Natural killer cell treated with Interleukin-12 subunit alpha and Interleukin-12 subunit beta and Interleukin-15 and Interleukin-18, amount 100 ng/mL, for 72 hours (primary cell): ENCODE measurements at regions not wholly inside any gene's neighbourhood (a gene's known extent, or its start where the extent isn't known, plus 50 kb on each side); places are given as distances from the start of the nearest gene placed in this dataset.

Source experiments
- ATAC-seq, 2 donors: fragments of 150-1000 bp; cut with Tn5 transposase in 1 of 2; sonication (Bioruptor Pico), chemical (Tn5 transposase) in 1 of 2; 2 replicates each; pipeline ENCODE4 v1.10.0; 2021
- DNase-seq: peaks from one replicate; pipeline ENCODE4 v3.0.0; 2022; ENCODE audit warnings: low spot score
- H3K27ac Mint-ChIP-seq, 2 donors: 1 replicate in 1 of 2; 2 replicates in 1 of 2; pipeline ENCODE4 v1.8.0; 2022; ENCODE audit warnings: mixed read lengths in 2 of 2, mild to moderate bottlenecking in 1 of 2, moderate library complexity in 1 of 2
- H3K27me3 Mint-ChIP-seq, 2 donors: 1 replicate in 1 of 2; 2 replicates in 1 of 2; pipeline ENCODE4 v1.8.0; 2022; ENCODE audit warnings: mixed read lengths in 2 of 2
- H3K36me3 Mint-ChIP-seq: one replicate; pipeline ENCODE4 v1.8.0; 2022; ENCODE audit warnings: mixed read lengths
- H3K4me1 Mint-ChIP-seq, 2 donors: 1 replicate in 1 of 2; 2 replicates in 1 of 2; pipeline ENCODE4 v1.8.0; 2022; ENCODE audit warnings: low read depth in 2 of 2, mixed read lengths in 2 of 2, mild to moderate bottlenecking in 1 of 2
- H3K4me3 Mint-ChIP-seq: one replicate; pipeline ENCODE4 v1.8.0; 2022; ENCODE audit warnings: mixed read lengths
- H3K9me3 Mint-ChIP-seq: 2 replicates; pipeline ENCODE4 v1.8.0; 2022; ENCODE audit warnings: mixed read lengths

GRCh38 chrX:88378406-88378805, 368.6 kb upstream of the CPXCR1 start:
- ATAC-seq, result no peak
- H3K4me3 Mint-ChIP-seq, result no peak overlapping the region
- no peak overlapping the region for H3K27ac Mint-ChIP-seq
- H3K4me1 Mint-ChIP-seq, result no peaks in the 10 kb centered on the region
- no peaks in the 10 kb centered on the region for H3K36me3 Mint-ChIP-seq
- no peaks in the 10 kb centered on the region for H3K27me3 Mint-ChIP-seq
- peaks cover 4% of the 10 kb centered on the region for H3K9me3 Mint-ChIP-seq
- DNase-seq, result no peak

- DNase-seq (no peak), ATAC-seq (no peak)
- H3K9me3 Mint-ChIP-seq, result no peaks in the 10 kb centered on the region
- no peaks in the 10 kb centered on the region for H3K4me1 Mint-ChIP-seq
- H3K36me3 Mint-ChIP-seq, result no peaks in the 10 kb centered on the region
- H3K27me3 Mint-ChIP-seq, result no peaks in the 10 kb centered on the region
- H3K27ac Mint-ChIP-seq, result no peak overlapping the region
- no peak overlapping the region for H3K4me3 Mint-ChIP-seq
These were observed 349.5 kb upstream of the CPXCR1 start for GRCh38 chrX:88397551-88397950.

DNA sequence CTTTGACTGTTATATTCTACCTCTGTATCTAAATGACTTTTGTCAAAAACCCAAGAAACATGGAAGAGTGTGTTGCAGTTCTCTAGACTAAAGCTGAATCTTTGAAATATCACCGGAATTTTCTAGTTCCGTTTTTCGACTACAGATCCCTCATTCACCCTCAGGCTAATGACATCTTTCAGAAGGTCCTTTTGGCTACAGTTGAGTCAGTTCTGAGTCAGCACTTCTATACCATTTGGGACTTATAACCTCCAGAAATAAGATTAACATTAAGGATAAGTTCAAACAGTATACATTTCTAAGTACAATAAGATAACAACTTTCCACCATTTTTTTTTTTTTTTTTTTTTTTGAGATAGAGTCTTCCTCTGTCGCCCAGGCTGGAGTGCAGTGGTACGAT, 331.0 kb upstream of the CPXCR1 start:
- H3K36me3 Mint-ChIP-seq, result no peaks in the 10 kb centered on the region
- DNase-seq, result no peak
- H3K27me3 Mint-ChIP-seq, result no peaks in the 10 kb centered on the region
- no peak overlapping the region for H3K4me3 Mint-ChIP-seq
- H3K4me1 Mint-ChIP-seq, result no peaks in the 10 kb centered on the region
- no peak overlapping the region for H3K27ac Mint-ChIP-seq
- no peak for ATAC-seq
- H3K9me3 Mint-ChIP-seq, result peaks cover 4% of the 10 kb centered on the region

DNA sequence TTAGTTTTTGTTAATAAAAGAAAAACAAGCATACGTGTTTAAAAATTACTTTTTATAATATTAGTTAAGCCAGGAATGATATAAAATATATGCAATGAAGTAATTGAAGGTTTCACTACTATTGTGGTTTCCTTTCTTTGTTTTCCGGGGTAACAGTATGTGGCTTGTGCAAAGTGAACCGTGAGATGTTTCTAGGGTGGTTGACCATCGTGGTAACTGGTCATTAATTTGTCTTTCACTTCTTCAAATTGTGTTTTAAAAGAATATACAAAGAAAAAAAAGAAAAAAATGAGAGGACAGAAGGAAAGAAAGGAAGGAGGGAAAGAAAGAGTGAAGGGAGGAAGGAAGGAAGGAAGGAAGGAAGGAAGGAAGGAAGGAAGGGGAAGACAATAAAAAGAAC, 330.1 kb upstream of the CPXCR1 start:
- ATAC-seq (no peak), DNase-seq (no peak)
- H3K27ac Mint-ChIP-seq, result no peak overlapping the region
- no peaks in the 10 kb centered on the region for H3K4me1 Mint-ChIP-seq
- no peaks in the 10 kb centered on the region for H3K27me3 Mint-ChIP-seq
- peaks cover 4% of the 10 kb centered on the region for H3K9me3 Mint-ChIP-seq
- no peak overlapping the region for H3K4me3 Mint-ChIP-seq
- H3K36me3 Mint-ChIP-seq, result no peaks in the 10 kb centered on the region

- no peaks in the 10 kb centered on the region for H3K27me3 Mint-ChIP-seq
- no peaks in the 10 kb centered on the region for H3K36me3 Mint-ChIP-seq
- ATAC-seq, result no peak
- H3K4me3 Mint-ChIP-seq, result no peak overlapping the region
- no peak overlapping the region for H3K27ac Mint-ChIP-seq
- H3K4me1 Mint-ChIP-seq, result no peaks in the 10 kb centered on the region
- DNase-seq, result no peak
- no peaks in the 10 kb centered on the region for H3K9me3 Mint-ChIP-seq
These were observed 323.0 kb upstream of the CPXCR1 start for GRCh38 chrX:88424071-88424470.

DNA sequence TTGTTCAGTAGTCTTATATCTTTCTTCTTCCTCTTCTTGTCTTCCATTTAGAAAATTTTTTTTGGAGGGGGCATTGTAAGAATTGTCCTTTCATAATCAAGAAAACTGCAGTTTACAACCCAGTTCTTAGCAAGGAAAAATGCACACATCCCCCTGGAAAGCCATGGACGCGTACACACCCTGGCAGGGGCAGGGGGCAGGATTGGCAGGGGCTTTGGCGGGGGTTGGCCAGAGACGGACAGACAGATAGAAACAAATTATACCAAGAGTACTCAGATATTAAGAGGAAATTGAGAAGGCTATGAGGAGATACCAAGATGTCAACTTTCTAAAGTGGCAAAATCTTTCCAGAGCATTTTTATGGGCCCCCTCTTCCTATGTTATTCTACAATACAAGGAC, 322.5 kb upstream of the CPXCR1 start:
- Mint-ChIP-seq H3K27me3 (no peaks in the 10 kb centered on the region), H3K27ac (no peak overlapping the region), H3K9me3 (no peaks in the 10 kb centered on the region), H3K4me1 (no peaks in the 10 kb centered on the region), H3K36me3 (no peaks in the 10 kb centered on the region), H3K4me3 (no peak overlapping the region)
- no peak for ATAC-seq
- no peak for DNase-seq

DNA sequence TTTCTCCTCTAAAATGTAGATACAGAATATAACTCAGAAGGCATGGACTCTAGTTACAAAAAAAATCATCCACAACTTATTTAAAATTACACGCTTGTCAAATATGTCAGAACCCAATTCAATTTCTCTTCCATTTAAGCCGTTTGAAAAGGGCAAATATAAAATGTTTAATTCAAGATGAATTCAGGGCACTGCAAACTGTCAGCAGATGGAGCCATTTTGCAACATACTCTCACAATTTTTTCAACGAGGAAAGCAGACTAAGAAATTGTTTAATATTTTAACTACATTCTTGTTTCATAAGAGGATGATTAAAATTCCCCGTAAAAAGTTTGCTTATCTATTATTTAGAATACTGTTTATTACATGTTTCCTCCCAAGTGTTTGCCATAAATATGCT, 321.3 kb upstream of the CPXCR1 start:
- H3K4me3 Mint-ChIP-seq, result no peak overlapping the region
- DNase-seq, result no peak
- ATAC-seq, result no peak
- no peaks in the 10 kb centered on the region for H3K9me3 Mint-ChIP-seq
- H3K36me3 Mint-ChIP-seq, result no peaks in the 10 kb centered on the region
- no peaks in the 10 kb centered on the region for H3K27me3 Mint-ChIP-seq
- H3K4me1 Mint-ChIP-seq, result no peaks in the 10 kb centered on the region
- H3K27ac Mint-ChIP-seq, result no peak overlapping the region

DNA sequence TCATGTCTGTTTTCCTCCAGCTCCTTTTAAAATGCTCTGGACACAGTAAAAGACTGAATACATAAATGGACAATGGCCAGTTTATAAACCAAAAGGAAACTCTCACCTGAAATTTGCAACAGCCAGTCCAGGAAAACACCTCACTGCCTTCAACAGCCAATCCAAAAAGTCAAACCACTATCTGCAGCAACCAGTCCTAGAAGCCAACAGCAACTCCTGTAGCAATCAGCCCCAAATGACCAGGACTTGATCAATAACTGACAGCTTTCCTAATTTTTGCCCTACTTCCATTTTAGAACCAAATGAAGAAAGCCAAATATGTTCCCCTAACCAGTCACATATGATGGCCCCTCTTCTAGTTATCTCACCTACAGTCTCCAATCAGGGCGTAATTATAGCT, 309.5 kb upstream of the CPXCR1 start:
- Mint-ChIP-seq H3K27me3 (no peaks in the 10 kb centered on the region), H3K4me3 (no peak overlapping the region), H3K9me3 (peaks cover 11% of the 10 kb centered on the region), H3K27ac (no peak overlapping the region), H3K36me3 (no peaks in the 10 kb centered on the region), H3K4me1 (no peaks in the 10 kb centered on the region)
- DNase-seq, result no peak
- no peak for ATAC-seq

GRCh38 chrX:88438209-88438608, 308.8 kb upstream of the CPXCR1 start:
- no peak for ATAC-seq
- H3K27ac Mint-ChIP-seq, result no peak overlapping the region
- H3K4me1 Mint-ChIP-seq, result no peaks in the 10 kb centered on the region
- H3K27me3 Mint-ChIP-seq, result no peaks in the 10 kb centered on the region
- H3K36me3 Mint-ChIP-seq, result no peaks in the 10 kb centered on the region
- H3K4me3 Mint-ChIP-seq, result no peak overlapping the region
- peaks cover 11% of the 10 kb centered on the region for H3K9me3 Mint-ChIP-seq
- no peak for DNase-seq

DNA sequence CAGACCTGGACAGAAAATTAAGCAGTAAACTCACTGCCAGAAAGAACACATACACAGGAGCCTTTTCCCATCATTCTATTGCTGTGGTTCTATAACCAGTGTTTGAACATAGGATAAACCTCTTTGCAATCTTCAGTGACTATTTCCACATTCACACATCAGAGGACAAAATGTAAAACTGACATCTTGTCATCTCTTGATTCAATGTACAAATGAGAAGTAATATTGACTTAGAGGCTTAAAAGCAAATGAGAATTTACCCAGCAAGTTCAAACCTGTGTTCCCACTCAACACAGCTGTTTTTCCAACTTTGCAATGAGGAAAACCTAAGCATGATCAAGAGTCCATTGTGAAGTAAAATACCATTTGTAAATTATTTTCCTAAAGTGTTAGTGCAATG, 307.1 kb upstream of the CPXCR1 start:
- no peaks in the 10 kb centered on the region for H3K27me3 Mint-ChIP-seq
- H3K9me3 Mint-ChIP-seq, result peaks cover 14% of the 10 kb centered on the region
- H3K27ac Mint-ChIP-seq, result no peak overlapping the region
- H3K4me3 Mint-ChIP-seq, result no peak overlapping the region
- H3K4me1 Mint-ChIP-seq, result no peaks in the 10 kb centered on the region
- H3K36me3 Mint-ChIP-seq, result peaks cover 7% of the 10 kb centered on the region
- DNase-seq (no peak), ATAC-seq (no peak)
